ENCODE measurements at regions not wholly inside any gene's neighbourhood (a gene's known extent, or its start where the extent isn't known, plus 50 kb on each side); places are given as distances from the start of the nearest gene placed in this dataset.
A peak's percentile ranks its signal among the peaks of the same experiment; 100 is the strongest.
"Not testable (repeated sequence)": the region's sequence is repeated elsewhere in the genome, so short reads cannot be mapped to it uniquely, and the experiment has no call there.

DNA sequence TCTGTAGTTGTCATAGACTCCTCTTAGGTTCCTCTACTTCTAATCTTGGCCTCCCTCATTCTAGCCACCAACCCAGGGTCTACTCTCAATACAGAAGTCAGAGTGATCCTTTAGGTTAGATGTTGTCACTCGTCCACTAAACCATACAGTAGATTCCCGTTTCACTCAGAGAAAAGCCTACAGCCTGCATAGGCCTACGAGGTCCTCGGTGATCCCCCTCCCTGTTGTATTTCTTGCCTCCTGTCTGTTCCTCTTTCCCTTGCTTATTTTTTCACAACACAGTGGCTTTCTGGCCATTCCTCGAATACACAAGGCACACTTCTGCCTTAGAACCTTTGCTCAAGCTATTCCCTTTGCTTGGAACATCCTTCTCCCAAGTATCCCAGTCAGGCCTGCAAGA is 183.0 kb upstream of the PRSS1 start:
- DNase-seq = no peak

- not testable (repeated sequence) for DNase-seq
These were observed 185.1 kb upstream of the PRSS1 start for GRCh38 chr7:142564125-142564524.

GRCh38 chr7:142563470-142563869 is 185.8 kb upstream of the PRSS1 start:
- no peak for DNase-seq

DNA sequence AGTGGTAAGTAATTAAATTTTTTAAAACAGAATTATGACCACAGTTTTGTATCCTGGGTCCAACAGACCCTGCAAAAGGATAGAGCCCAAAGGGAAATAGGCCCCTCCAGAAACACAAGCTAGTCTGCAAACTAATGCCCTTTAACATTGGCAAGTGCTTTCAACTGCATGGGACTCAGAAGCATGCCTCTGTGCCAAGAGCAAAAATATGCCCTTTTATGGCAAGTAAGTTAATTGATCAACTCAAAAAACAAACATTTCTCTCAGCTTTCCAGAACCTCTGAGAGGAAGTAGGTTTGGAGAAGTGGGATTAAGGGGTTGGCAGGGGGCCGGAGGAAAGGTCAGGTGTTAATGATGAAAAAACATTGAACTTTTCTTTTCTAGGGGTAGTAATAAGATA is 186.6 kb upstream of the PRSS1 start:
- DNase-seq = no peak

DNA sequence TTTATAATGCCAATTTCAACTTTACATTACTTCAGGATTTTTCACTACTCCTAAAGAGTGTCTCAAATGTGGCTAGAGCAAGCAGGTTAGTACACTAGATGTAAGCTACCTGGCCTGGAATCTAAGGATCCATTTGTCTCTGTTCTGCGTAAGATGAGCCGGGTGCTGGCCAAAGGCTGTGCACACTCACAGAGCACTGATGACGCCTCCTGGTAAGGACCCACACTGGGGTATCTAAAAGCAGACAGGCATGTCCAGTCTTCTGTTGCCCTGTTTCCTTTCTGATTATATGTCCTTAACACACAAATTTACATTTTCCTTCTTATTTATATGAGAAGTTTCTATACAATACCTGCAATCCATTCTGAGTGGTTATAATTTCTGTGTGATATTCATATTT is 187.9 kb upstream of the PRSS1 start:
- not testable (repeated sequence) for DNase-seq

- DNase-seq = not testable (repeated sequence)
These were observed 188.5 kb upstream of the PRSS1 start for GRCh38 chr7:142560770-142561169.

- no peak for DNase-seq
These were observed 189.1 kb upstream of the PRSS1 start for GRCh38 chr7:142560166-142560565.

DNA sequence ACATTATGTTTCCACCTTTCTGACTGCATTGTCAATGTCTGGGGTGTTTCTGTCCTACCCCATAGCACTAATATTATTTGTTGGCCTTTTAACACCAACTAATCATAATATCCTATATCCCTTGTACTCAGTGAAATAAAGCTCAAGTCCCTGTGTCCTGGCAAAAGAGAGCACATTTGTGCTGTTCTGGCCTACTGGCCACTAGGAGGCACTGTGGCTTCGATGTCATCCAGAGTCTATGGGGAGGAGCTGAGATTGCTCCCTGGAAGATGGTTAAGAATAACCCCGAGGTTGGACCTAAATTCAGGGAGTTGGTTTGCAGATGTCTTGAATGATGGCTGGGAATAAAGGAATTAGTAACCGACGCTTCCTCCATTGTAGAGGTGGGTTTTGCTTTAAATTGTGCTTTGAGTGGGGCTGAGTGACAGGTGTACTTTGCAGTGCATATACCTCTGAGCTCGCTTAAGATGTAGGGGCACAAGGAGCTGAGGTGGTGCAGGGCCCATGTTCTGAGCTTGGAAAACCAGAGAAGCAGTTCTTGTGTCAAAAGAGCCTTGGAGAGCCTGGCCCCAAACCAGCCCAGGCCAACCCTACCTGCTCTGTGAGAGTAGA is 191.2 kb upstream of the PRSS1 start:
- peak; percentile 61 for DNase-seq

- DNase-seq = peak; percentile 53
These were observed 192.5 kb upstream of the PRSS1 start for GRCh38 chr7:142556740-142557139.

- no peak for DNase-seq
These were observed 194.4 kb upstream of the PRSS1 start for GRCh38 chr7:142554560-142555532.

DNA sequence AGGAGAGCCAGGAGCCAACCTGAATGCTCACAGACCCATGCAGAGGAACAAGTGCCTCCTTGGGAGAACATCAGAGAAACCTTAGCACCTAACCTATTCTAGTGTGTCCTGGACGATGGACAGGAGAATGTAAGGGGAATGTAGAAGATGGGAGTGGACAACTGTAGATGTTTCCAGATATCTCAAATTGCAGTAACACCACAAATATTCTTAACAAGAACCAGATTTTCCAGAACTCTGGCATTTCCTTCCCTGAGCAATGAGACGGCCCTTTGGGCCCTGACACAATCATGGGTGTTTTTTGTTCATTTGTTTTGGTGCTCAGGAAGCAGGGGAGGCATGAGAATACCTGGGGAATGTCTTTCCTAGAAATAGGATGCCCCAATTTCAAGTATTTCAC is 196.1 kb upstream of the PRSS1 start:
- DNase-seq = no peak

DNA sequence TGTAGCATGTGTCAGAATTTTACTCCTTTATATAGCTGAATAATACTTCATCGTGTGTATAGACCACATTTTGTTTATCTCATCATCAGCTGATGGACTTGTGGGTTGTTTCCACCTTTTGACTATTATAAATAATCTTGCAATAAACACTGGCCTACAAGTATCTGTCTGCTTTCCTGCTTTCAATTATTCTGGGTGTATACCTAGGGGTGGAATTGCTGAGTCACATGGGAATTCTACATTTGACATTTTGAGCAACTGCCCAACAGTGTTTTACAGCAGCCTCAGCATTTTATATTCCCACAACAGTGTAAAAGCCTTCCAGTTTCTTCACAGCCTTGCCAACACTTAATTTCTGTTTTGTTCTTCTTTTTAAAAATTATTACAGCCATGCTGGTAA is 200.3 kb upstream of the PRSS1 start:
- DNase-seq = no peak

DNA sequence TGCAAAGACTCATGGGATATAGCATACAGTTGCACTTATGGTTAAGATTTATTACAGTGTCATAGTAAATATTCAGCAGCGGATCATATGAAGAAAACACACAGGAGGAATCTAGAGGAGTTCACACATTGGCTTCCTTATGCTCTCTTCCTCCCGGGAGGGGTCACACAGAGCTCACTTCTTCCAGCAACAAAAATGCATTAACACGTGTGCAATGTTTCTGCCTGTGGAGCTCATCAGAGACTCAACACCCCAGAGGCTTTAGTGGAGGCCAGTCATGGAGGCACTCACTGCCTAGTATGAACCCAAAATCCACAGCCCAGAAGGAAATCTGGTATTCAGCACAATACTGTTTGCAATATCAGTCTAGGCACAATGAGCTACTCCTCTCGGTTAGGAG is 202.8 kb upstream of the PRSS1 start:
- no peak for DNase-seq

DNA sequence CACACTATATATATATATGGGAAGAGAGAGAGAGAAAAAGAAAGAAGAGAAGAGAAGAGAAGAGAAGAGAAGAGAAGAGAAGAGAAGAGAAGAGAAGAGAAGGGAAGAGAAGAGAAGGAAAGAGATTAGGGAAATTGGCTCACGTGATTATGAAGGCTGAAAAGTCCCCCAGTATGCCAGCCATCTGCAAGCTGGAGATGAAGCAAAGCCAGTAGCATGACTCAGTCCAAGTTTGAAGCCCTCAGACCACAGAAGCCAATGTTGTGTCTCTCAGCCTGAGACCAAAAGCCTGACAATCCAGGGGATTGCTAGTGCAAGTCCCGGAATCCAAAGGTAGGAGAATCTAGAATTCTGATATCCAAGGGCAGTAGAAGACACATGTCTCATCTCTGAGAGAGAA is 206.3 kb upstream of the PRSS1 start:
- no peak for DNase-seq

DNA sequence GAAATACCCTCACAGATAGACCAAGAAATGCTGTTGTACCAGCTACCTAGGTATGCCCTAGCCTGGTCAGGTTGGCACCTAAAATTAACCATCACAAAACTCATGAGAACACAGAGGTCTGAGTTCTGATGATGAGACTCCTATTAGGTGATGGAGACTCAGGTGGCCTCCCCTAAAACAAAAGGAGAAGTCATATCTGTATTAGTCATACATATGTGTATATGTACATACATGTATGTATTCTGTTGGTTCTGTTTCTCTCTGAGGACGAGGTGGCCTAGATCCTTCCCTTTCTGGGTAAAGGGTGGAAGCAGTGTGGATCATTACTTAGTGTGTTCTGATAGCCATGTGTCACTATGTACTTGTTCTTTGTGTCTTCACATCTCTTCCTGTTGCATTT is 207.2 kb upstream of the PRSS1 start:
- DNase-seq = no peak

DNA sequence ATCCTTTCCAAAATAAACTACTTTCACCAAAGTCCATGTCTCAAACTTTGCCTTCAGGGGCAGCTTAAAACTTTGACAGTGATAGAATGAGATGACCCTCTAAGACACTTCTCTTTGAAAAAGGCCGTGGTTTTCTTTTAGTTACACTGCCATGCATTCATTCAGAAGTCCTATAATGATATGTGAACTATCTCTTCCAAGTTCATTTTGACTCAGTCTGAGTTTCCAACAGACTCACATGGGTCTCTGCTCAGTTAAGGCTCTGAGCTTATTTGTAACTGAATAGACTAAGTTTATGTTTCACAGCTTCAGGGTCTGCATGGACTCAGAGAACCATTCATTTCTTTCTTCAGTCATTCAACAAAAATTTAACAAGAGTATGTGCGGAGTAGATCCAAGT is 208.9 kb upstream of the PRSS1 start:
- DNase-seq = no peak

- no peak for DNase-seq
These were observed 209.4 kb upstream of the PRSS1 start for GRCh38 chr7:142539901-142540300.

DNA sequence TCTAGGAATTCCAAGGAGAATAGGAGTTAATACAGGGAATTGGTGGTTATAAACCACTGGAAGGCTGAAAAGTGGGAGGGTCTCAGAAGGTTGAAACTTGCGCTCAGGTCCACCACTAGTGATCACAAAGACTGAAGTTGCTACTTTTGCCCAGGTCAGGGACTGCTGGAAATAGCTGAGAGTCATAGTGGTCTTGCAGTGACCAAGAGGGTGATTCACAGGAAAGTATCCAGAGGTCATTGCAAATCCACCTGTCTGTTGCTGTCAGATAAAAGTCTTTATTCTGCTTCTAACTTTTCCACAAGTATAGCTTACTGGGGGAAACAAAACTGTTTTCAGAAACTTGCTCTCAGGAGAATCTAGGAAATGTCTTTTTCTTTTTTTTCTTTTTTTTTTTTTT is 211.5 kb upstream of the PRSS1 start:
- no peak for DNase-seq

- peak; percentile 84 for DNase-seq
These were observed 214.0 kb upstream of the PRSS1 start for GRCh38 chr7:142535123-142535779.

- DNase-seq = no peak
These were observed 214.5 kb upstream of the PRSS1 start for GRCh38 chr7:142534726-142535122.

GRCh38 chr7:142533920-142534319 is 215.4 kb upstream of the PRSS1 start:
- DNase-seq = no peak

- DNase-seq = no peak
These were observed 219.7 kb upstream of the PRSS1 start for GRCh38 chr7:142529591-142529990.

GRCh38 chr7:142528608-142529408 is 220.5 kb upstream of the PRSS1 start:
- DNase-seq = no peak
